Chondrocyte (in vitro differentiated cells): ENCODE measurements at regions not wholly inside any gene's neighbourhood (a gene's known extent, or its start where the extent isn't known, plus 50 kb on each side); places are given as distances from the start of the nearest gene placed in this dataset.

Source experiments
- DNase-seq: peaks from one replicate; pipeline ENCODE4 v3.0.0; 2021; ENCODE audit warnings: mixed read lengths, low spot score
- H3K27ac Mint-ChIP-seq: one replicate; pipeline ENCODE4 v1.8.0; 2021; ENCODE audit warnings: mild to moderate bottlenecking, moderate library complexity, mixed read lengths; ENCODE audit not compliant: unreplicated experiment
- H3K27me3 Mint-ChIP-seq: 2 replicates; pipeline ENCODE4 v1.8.0; 2021; ENCODE audit warnings: low read depth, mixed read lengths
- H3K36me3 Mint-ChIP-seq: 2 replicates; pipeline ENCODE4 v1.8.0; 2021; ENCODE audit warnings: low read depth, mixed read lengths
- H3K4me1 Mint-ChIP-seq: 2 replicates; pipeline ENCODE4 v1.8.0; 2021; ENCODE audit warnings: low read depth, mild to moderate bottlenecking, mixed read lengths
- H3K4me3 Mint-ChIP-seq: one replicate; pipeline ENCODE4 v1.8.0; 2021; ENCODE audit warnings: mild to moderate bottlenecking, moderate library complexity, mixed read lengths; ENCODE audit not compliant: unreplicated experiment
- H3K9me3 Mint-ChIP-seq: 2 replicates; pipeline ENCODE4 v1.8.0; 2021; ENCODE audit warnings: low read depth, mixed read lengths
- TF ChIP-seq, protein P1 (sequence below): fragments of 200-600 bp; sonication (generic); IDR thresholded peaks from 2 replicates; pipeline ENCODE4 v1.5.0; 2021; ENCODE audit warnings: antibody characterized with exemption, mild to moderate bottlenecking, moderate library complexity

DNA sequence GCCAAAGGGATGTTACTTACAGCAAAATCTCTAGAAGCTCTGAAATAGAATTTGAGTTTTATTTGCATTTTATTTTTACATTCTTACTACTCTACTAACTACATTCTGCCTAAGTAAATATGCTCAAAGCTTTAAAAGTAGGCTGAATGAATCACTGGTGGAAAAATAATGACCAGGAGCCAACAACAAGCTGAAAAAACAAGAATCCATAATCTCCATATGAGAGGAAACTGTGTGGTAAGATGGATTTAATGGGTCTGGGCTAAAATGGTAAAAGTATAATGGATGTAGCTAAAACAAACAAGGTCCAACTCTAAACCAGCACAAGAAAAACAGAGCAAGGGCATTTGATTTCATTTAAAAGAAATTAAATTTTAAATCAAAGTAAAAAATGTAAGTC is 525.8 kb upstream of the FTMT start:
- TF ChIP-seq, protein P1, sequence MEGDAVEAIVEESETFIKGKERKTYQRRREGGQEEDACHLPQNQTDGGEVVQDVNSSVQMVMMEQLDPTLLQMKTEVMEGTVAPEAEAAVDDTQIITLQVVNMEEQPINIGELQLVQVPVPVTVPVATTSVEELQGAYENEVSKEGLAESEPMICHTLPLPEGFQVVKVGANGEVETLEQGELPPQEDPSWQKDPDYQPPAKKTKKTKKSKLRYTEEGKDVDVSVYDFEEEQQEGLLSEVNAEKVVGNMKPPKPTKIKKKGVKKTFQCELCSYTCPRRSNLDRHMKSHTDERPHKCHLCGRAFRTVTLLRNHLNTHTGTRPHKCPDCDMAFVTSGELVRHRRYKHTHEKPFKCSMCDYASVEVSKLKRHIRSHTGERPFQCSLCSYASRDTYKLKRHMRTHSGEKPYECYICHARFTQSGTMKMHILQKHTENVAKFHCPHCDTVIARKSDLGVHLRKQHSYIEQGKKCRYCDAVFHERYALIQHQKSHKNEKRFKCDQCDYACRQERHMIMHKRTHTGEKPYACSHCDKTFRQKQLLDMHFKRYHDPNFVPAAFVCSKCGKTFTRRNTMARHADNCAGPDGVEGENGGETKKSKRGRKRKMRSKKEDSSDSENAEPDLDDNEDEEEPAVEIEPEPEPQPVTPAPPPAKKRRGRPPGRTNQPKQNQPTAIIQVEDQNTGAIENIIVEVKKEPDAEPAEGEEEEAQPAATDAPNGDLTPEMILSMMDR, result no peak
- Mint-ChIP-seq H3K9me3 (peaks cover 2% of the 10 kb centered on the region), H3K36me3 (no peaks in the 10 kb centered on the region), H3K27me3 (peaks cover 1% of the 10 kb centered on the region), H3K4me3 (no peak overlapping the region), H3K27ac (no peak overlapping the region), H3K4me1 (peaks cover 10% of the 10 kb centered on the region)
- DNase-seq, result no peak

DNA sequence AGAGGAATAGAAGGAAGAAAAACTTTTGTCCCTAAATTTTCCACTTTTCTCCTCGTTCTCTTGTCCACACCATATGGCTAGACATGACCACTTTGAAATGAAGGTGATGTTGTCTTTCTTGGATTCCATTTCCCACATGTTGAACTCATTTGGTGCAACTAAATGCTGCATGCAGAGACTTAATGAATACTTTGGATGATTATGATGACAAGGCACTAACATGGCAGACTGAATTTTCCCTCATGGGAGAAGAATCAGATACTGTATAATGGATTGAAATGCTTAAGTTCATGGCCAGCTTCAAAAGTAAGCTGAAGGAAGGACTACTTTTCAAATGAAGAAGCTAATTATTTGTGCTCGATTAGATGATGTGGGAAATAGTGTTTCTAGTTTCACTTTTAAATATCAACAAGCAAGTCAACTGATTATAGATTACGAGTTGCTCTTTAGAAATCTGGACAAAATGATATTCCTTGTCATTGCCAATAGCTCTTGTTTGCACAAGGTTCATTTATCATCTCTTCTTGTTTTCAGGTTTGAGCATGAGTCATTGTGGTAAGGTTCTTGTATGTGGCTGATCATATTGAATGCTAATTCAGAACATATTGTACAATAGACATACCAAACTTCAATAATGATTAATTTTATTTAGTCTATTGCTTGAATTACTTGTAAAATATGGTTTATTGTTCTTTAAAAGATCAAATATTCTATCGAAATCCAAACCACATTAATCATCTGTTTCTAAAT is 501.3 kb upstream of the FTMT start:
- Mint-ChIP-seq H3K36me3 (no peaks in the 10 kb centered on the region), H3K27ac (no peak overlapping the region), H3K9me3 (no peaks in the 10 kb centered on the region), H3K4me3 (no peak overlapping the region), H3K27me3 (no peaks in the 10 kb centered on the region), H3K4me1 (no peaks in the 10 kb centered on the region)
- TF ChIP-seq, protein P1, result no peak
- DNase-seq, result no peak

DNA sequence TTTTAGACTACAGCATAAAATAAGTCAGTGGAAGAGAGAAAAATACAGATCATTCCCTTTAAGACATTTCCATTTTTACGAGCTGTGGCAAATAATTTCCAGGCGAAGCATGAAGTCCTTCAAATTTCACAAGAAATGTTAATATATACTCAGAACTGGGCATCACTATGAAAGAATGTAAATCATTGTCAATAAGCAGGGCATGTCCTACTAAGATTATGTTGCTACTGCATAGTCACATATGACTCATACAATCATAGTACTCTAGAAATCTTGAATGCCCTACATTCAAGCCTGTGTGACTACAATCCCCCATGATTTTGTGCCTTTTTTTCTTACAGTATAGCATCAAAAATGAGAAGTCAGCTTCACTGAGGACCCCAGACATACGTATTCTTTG is 485.2 kb upstream of the FTMT start:
- H3K9me3 Mint-ChIP-seq, result no peaks in the 10 kb centered on the region
- DNase-seq, result no peak
- peaks cover 2% of the 10 kb centered on the region for H3K36me3 Mint-ChIP-seq
- H3K27ac Mint-ChIP-seq, result no peak overlapping the region
- H3K27me3 Mint-ChIP-seq, result peaks cover 2% of the 10 kb centered on the region
- peaks cover 7% of the 10 kb centered on the region for H3K4me1 Mint-ChIP-seq
- no peak overlapping the region for H3K4me3 Mint-ChIP-seq
- TF ChIP-seq, protein P1, result no peak

DNA sequence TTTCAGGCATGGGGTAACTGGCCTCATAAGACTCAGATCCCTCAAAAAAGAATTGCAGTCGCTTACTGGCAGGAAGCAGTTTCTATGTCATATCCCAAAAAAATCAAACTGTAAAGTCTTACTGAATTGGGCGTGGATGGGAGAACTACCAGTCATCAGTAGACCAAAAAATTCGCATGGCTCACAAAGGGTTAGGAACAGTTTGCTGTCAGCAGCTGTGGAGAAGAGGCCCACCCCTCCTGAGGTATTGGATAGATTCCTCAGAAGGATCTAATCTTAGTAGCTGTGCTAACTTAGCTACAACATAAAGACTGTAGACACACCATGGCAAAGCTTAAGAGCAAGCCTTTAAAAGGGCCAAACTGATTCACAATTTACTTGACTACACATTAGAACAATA is 478.3 kb upstream of the FTMT start:
- no peak for DNase-seq
- Mint-ChIP-seq H3K9me3 (no peaks in the 10 kb centered on the region), H3K36me3 (peaks cover 2% of the 10 kb centered on the region), H3K4me1 (no peaks in the 10 kb centered on the region), H3K27ac (no peak overlapping the region), H3K4me3 (no peak overlapping the region), H3K27me3 (no peaks in the 10 kb centered on the region)
- TF ChIP-seq, protein P1, result no peak

DNA sequence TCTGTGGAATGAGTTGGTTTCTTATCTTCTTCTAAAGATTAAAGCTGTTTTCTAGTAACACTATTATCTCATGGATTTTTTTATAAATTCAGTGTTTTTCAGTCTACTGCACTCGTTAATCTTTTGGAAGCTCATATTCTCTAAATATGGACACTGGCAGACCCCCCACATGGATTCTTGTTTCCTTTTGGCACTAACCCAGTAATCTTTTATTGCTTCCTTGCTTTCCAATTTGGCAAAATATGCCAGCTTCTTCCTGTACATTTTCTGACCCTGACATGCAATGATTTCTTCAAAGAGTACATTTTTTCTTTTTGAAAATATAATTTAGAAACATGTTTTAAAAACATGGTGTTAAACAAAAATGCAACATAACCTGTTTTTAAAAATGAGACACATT is 474.2 kb upstream of the FTMT start:
- no peaks in the 10 kb centered on the region for H3K36me3 Mint-ChIP-seq
- H3K27me3 Mint-ChIP-seq, result no peaks in the 10 kb centered on the region
- no peak overlapping the region for H3K27ac Mint-ChIP-seq
- no peaks in the 10 kb centered on the region for H3K4me1 Mint-ChIP-seq
- TF ChIP-seq, protein P1, result no peak
- H3K9me3 Mint-ChIP-seq, result no peaks in the 10 kb centered on the region
- H3K4me3 Mint-ChIP-seq, result no peak overlapping the region
- DNase-seq, result no peak
